ENCODE measurements at regions not wholly inside any gene's neighbourhood (a gene's known extent, or its start where the extent isn't known, plus 50 kb on each side); places are given as distances from the start of the nearest gene placed in this dataset.

DNA sequence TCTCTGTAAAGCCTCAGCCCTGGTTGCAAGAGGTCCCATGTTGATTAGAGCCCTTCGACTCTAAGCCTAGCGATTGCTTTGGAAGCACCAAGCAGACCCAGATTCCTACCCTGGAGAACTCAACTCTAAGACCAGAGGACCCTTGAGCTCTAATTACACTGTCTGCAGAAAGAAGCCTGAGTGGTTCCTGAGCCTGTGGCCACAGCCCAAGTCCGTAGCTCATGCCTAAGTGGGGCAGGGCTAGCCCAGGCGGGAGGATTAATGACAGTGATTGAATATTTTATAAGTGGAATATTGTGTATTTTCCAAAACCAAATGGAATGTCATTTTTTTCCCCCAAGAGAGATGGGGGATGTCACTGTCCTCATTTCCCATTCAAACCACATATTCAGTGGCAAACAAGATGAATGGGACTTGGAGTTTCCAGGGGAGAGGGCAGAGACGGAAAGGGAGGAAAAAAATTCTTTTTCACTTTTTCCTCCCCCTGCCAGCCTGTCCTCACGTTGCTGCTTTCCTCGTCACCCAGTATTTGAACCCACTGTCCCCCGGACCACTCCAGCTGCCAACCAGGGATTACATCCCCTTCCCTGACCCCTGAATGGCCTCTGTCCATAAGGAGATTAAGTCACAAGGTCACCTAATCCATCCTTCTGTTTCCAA is 79.6 kb upstream of the CTTNBP2NL start:
- H3K9me1 ChIP-seq (ENCODE audit: control insufficient read depth, extremely low read depth, insufficient read depth, low read length): no peaks in the 10 kb centered on the region
- dilution Hi-C loops (cut with MboI; ENCODE audit: extremely low pct_ligation_motif_present, low sequenced_read_pairs): no loop called here
- H3K9ac ChIP-seq (ENCODE audit: control insufficient read depth, extremely low read depth, insufficient read depth, low read length): no peak overlapping the region
- no peaks in the 10 kb centered on the region for H3K79me2 ChIP-seq (ENCODE audit: control insufficient read depth, insufficient read depth, low read length)
- FAIRE-seq: no peak
- H3K4me2 ChIP-seq (ENCODE audit: control insufficient read depth, extremely low read depth, insufficient read depth, low read depth, low read length): no peak overlapping the region
- H4K20me1 ChIP-seq (ENCODE audit: control insufficient read depth, extremely low read depth, insufficient read depth, low read length): no peaks in the 10 kb centered on the region
- H3K4me3 ChIP-seq (ENCODE audit: control insufficient read depth in 2 of 3, extremely low read depth in 1 of 3, insufficient read depth in 2 of 3, low read depth in 1 of 3, low read length in 3 of 3): no peak overlapping the region
- H2AFZ ChIP-seq (ENCODE audit: control insufficient read depth, low read length): no peak overlapping the region
- no peaks in the 10 kb centered on the region for H3K9me3 ChIP-seq (ENCODE audit: control insufficient read depth, low read depth, low read length)
- TF ChIP-seq, protein P1, sequence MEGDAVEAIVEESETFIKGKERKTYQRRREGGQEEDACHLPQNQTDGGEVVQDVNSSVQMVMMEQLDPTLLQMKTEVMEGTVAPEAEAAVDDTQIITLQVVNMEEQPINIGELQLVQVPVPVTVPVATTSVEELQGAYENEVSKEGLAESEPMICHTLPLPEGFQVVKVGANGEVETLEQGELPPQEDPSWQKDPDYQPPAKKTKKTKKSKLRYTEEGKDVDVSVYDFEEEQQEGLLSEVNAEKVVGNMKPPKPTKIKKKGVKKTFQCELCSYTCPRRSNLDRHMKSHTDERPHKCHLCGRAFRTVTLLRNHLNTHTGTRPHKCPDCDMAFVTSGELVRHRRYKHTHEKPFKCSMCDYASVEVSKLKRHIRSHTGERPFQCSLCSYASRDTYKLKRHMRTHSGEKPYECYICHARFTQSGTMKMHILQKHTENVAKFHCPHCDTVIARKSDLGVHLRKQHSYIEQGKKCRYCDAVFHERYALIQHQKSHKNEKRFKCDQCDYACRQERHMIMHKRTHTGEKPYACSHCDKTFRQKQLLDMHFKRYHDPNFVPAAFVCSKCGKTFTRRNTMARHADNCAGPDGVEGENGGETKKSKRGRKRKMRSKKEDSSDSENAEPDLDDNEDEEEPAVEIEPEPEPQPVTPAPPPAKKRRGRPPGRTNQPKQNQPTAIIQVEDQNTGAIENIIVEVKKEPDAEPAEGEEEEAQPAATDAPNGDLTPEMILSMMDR (optimal IDR thresholded peaks at IDR 0.05 in 1 of 3, IDR thresholded peaks at IDR 0.05 in 1 of 3, conservative IDR thresholded peaks at IDR 0.05 in 1 of 3; ENCODE audit: extremely low read depth in 1 of 3, insufficient read depth in 2 of 3, low read length in 3 of 3): no peak
- no peak for TF ChIP-seq EZH2 (IDR thresholded peaks at IDR 0.05; ENCODE audit: low read length)
- H3K36me3 ChIP-seq (ENCODE audit: control insufficient read depth in 2 of 2, extremely low read depth in 1 of 2, insufficient read depth in 2 of 2, low read length in 2 of 2): no peaks in the 10 kb centered on the region
- peaks cover 3% of the 10 kb centered on the region for H3K27me3 ChIP-seq (ENCODE audit: control insufficient read depth, extremely low read depth, insufficient read depth, low read length)
- DNase-seq (ENCODE audit: low read depth, low spot score): no peak
- H3K27ac ChIP-seq (ENCODE audit: control insufficient read depth, insufficient read depth, low read length): no peak overlapping the region
- peaks cover 21% of the 10 kb centered on the region for H3K4me1 ChIP-seq (ENCODE audit: control insufficient read depth, extremely low read depth, insufficient read depth, low read length)

DNA sequence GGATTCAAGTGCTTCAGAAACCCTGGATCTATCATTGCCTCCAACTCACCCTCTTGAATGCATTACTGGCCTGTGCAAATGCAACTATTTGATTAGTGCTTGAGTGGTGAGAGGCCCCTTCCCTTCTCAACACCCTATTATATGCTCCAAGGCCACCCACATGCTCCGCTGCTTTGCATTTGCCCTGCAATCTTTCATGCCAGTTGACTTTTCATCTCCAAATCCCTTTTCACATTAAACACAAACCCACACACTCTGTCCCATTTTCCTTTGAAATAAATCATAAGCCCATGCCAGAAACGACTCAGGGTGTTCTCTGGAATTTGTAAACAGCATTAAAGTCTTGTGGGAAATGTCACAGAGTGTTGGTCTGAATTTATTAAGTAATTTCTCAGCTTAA is 78.9 kb upstream of the CTTNBP2NL start:
- Histone ChIP-seq H3K36me3 (ENCODE audit: control insufficient read depth in 2 of 2, extremely low read depth in 1 of 2, insufficient read depth in 2 of 2, low read length in 2 of 2) (no peaks in the 10 kb centered on the region), H3K4me1 (ENCODE audit: control insufficient read depth, extremely low read depth, insufficient read depth, low read length) (peaks cover 21% of the 10 kb centered on the region), H3K9me1 (ENCODE audit: control insufficient read depth, extremely low read depth, insufficient read depth, low read length) (no peaks in the 10 kb centered on the region), H3K27ac (ENCODE audit: control insufficient read depth, insufficient read depth, low read length) (no peak overlapping the region), H2AFZ (ENCODE audit: control insufficient read depth, low read length) (no peak overlapping the region), H3K79me2 (ENCODE audit: control insufficient read depth, insufficient read depth, low read length) (no peaks in the 10 kb centered on the region), H3K4me3 (ENCODE audit: control insufficient read depth in 2 of 3, extremely low read depth in 1 of 3, insufficient read depth in 2 of 3, low read depth in 1 of 3, low read length in 3 of 3) (no peak overlapping the region), H4K20me1 (ENCODE audit: control insufficient read depth, extremely low read depth, insufficient read depth, low read length) (no peaks in the 10 kb centered on the region), H3K9me3 (ENCODE audit: control insufficient read depth, low read depth, low read length) (no peaks in the 10 kb centered on the region), H3K9ac (ENCODE audit: control insufficient read depth, extremely low read depth, insufficient read depth, low read length) (no peak overlapping the region), H3K27me3 (ENCODE audit: control insufficient read depth, extremely low read depth, insufficient read depth, low read length) (peaks cover 2% of the 10 kb centered on the region), H3K4me2 (ENCODE audit: control insufficient read depth, extremely low read depth, insufficient read depth, low read depth, low read length) (no peak overlapping the region)
- dilution Hi-C loops (cut with MboI; ENCODE audit: extremely low pct_ligation_motif_present, low sequenced_read_pairs): no loop called here
- DNase-seq (ENCODE audit: low read depth, low spot score): no peak
- FAIRE-seq: no peak
- TF ChIP-seq, protein P1 (optimal IDR thresholded peaks at IDR 0.05 in 1 of 3, IDR thresholded peaks at IDR 0.05 in 1 of 3, conservative IDR thresholded peaks at IDR 0.05 in 1 of 3; ENCODE audit: extremely low read depth in 1 of 3, insufficient read depth in 2 of 3, low read length in 3 of 3): no peak
- no peak for TF ChIP-seq EZH2 (IDR thresholded peaks at IDR 0.05; ENCODE audit: low read length)
